ENCODE measurements at regions not wholly inside any gene's neighbourhood (a gene's known extent, or its start where the extent isn't known, plus 50 kb on each side); places are given as distances from the start of the nearest gene placed in this dataset.
"Not testable (repeated sequence)": the region's sequence is repeated elsewhere in the genome, so short reads cannot be mapped to it uniquely, and the experiment has no call there.

GRCh38 chrX:144202726-144203125 lies 318.9 kb downstream of the UBE2NL start:
- DNase-seq = not testable (repeated sequence)

DNA sequence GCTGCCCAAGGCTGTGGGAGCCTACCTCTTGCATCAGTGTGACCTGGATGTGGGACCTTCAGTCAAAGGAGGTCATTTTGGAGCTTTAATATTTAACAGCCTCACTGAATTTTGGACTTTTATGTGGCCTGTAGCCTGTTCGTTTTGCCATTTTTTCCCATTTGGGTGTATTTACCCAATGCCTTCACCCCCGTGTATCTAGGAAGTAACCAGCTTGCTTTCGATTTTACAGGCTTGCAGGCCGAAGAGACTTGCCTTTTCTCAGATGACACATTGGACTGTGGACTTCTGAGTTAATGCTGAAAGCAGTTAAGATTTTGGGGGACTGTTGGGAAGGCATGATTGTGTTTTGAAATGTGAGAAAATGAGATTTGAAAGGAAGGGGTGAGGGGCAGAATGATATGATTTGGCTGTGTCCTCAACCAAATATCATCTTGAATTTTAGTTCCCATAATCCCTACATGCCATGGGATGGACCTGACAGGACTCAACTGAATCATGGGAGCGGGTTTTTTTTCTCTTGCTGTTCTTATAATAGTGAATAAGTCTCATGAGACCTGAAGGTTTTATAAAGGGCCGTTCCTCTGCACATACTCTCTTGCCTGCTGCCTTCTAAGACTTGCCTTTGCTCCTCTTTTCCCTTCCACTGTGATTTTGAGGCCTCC lies 324.6 kb downstream of the UBE2NL start:
- DNase-seq = not testable (repeated sequence)

- DNase-seq = no peak
Measured at GRCh38 chrX:144214651-144215050, 330.8 kb downstream of the UBE2NL start.

GRCh38 chrX:144219035-144219434 lies 335.2 kb downstream of the UBE2NL start:
- DNase-seq = no peak

DNA sequence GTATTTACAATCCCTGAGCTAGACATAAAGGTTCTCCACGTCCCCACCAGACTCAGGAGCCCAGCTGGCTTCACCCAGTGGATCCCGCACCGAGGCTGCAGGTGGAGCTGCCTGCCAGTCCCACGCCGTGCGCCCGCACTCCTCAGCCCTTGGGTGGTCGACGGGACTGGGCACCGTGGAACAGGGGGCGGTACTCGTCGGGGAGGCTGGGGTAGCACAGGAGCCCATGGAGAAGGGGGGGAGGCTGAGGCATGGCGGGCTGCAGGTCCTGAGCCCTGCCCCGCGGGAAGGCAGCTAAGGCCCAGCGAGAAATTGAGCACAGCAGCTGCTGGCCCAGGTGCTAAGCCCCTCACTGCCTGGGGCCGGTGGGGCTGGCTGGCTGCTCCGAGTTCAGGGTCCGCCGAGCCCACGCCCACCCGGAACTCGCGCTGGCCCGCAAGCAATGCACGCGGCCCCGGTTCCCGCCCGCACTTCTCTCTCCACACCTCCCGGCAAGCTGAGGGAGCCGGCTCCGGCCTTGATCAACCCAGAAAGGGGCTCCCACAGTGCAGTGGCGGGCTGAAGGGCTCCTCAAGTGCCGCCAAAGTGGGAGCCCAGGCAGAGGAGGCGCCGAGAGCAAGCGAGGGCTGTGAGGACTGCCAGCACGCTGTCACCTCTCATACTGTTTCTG lies 347.4 kb downstream of the UBE2NL start:
- DNase-seq = not testable (repeated sequence)

DNA sequence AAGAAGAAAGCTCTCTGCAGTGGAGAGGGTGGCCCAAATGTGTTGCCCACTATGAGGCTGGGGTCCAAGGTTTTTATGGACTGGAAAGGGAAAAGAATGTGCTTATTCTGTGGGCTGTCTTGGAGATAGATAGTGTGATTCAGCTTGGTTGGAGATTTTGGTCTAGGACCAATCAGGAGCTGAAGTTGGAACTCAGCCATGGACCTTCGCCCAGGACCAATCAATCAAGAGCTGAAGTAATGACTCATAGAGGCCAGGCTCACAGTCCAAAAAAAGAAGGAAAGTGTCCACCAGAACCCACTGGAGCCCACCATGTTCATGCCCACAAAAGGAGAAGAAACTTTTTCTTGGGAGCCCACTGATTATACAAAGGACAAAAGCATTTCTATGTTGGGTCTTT lies 369.5 kb downstream of the UBE2NL start:
- no peak for DNase-seq

DNA sequence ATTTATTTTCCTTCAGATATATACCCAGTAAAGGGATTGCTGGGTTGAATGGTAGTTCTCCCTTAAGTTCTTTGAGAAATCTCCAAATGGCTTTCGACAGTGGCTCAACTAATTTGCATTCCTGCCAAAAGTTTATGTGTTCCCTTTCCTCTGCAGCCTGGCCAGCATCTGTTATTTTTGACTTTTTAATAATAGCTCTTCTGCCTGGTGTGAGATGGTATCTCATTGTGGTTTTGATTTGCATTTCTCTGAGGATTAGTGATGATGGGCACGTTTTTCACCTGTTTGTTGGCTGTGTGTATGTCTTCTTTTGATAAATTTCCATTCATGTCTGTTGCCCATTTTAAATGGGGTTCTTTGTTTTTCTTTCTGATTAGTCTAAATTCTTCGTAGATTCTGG lies 375.2 kb downstream of the UBE2NL start:
- no peak for DNase-seq

- DNase-seq = no peak
Measured at GRCh38 chrX:144265641-144266040, 381.8 kb downstream of the UBE2NL start.

DNA sequence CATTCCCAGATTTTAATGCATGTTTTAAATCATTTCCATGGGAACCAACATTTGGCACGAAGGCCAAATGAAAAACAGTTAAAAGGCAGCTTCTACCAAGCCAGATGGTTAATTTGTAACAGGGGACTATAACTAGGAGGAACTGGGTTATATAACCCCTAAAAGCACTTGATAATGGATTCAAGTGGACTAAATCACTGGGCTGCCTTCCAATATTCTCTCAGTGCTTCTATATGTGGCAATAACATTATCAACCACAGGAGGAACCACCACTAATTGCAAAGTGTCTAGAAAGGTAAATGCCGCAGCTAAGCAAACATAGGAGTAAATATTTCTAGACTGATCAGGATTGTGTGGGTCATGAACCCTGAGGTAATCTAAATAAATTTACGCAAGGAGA lies 391.5 kb downstream of the UBE2NL start:
- DNase-seq = no peak

GRCh38 chrX:144275843-144276242 lies 392.0 kb downstream of the UBE2NL start:
- no peak for DNase-seq

DNA sequence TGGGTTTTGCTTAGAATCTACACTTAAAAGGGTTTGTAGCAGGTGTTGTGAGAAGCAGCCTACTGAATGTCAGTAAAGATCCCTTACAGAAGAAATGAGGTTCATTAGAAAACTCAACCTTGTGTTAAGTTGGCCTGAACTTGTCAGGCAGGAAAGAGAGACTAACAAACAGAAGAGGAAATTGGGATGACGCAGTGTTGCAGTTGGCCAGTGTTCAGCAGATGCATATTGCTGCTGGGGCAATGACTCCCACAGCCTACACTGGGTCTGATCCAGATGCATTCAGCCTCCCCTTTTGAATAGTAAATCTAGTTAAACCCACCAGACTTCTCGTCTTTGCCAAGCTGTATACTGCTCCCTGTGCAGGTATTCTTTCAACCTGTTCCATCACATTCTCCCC lies 409.4 kb downstream of the UBE2NL start:
- peak; percentile 30 for DNase-seq

GRCh38 chrX:144295921-144296320 lies 412.1 kb downstream of the UBE2NL start:
- no peak for DNase-seq

- no peak for DNase-seq
Measured at GRCh38 chrX:144297221-144297620, 413.4 kb downstream of the UBE2NL start.

DNA sequence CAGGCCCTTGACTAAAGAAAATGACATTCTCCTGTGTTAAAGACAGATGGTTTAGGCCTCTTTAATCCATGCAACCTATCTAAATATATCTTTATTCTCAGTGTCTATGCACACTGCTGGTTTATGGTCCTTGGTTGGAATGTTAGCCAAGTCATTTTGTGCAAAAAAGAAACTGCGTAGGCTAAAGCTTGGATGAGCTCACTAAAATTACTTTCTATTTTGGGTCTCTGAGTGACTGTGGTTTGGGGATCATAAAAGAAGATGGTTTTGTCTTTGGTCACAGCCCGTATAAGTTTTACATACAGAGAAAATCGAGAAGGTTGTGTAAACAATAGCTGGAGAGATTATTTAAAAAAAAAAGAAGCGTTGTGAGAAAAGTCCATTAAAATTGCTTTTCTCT lies 443.6 kb downstream of the UBE2NL start:
- DNase-seq = no peak

DNA sequence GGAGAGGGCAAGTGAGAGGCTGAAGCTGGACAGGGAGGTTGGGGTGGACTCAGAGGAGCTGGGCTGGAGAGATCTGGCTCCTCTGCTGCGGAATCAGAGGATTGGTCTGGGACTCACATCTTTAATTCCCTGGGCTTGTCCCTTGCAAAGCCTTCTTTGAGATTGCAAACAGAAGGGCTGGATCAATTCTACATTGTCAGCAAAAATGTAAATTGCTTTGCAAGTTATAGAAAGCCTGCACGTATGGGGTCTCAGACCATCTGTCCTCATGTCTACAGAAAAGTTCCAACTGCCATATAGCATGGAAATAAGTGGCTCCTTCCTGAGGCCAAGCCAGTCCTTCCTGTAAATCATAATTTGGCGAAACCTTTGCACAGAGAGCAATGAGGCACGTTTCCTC lies 449.6 kb downstream of the UBE2NL start:
- no peak for DNase-seq

GRCh38 chrX:144334577-144334976 lies 450.7 kb downstream of the UBE2NL start:
- no peak for DNase-seq

DNA sequence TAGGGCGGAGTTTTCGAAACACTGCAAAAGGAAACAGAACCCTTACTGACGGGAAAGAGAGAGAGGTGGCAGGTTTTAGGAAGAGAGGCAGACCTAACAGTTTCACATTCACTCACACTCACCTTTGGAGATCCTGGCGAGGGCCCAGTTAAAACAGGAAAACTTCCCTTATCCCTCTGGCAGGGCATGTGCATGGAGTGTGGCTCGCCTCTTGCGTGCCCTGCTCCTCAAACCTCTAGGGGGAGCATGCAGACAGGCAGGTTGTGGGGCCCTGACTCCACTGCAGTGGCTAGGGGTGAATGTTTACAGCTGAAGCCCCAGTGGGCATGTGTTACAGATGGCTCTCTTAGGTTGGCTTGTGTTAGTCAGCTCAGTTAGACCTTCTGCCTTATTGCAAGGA lies 451.5 kb downstream of the UBE2NL start:
- no peak for DNase-seq

DNA sequence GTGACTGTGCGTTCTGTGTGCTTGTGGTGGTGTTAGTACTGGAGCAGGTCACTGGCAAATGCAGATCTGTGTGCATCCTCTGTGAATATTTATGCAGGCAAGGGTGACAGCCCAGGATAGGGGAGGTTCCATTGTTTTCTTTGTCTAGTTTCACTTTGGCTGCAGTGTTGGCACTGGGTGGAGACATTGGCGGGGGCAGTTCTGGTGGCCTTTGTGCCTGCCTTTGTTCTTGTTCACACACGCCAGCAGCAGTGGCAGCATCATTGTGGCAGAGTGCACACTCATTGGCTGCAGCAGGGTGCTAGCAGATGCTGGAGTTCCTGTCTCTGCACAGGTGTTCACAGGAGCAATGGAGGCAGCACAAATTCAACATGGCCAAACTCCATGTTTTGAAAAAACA lies 495.3 kb downstream of the UBE2NL start:
- DNase-seq = no peak

DNA sequence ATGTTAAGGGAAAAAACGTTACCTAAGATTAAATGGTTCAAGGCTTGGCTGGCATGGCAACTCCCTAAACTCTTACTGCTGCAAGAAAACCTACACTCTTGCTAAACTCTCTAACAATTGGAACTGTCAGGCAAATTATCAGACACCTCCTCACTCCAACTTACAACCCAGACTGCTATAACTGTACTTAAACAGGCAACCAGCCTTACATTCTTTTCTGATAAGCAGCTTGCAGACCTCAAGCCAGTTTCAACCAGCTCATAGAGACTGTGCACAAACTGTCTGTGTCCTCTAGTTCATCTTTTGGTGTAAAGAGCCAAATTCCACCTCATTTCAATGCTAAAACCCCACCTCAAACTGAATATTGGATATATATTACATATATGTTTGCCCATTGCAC lies 504.9 kb downstream of the UBE2NL start:
- DNase-seq = no peak
